ENCODE measurements at regions not wholly inside any gene's neighbourhood (a gene's known extent, or its start where the extent isn't known, plus 50 kb on each side); places are given as distances from the start of the nearest gene placed in this dataset.
"Not testable (repeated sequence)": the region's sequence is repeated elsewhere in the genome, so short reads cannot be mapped to it uniquely, and the experiment has no call there.

DNA sequence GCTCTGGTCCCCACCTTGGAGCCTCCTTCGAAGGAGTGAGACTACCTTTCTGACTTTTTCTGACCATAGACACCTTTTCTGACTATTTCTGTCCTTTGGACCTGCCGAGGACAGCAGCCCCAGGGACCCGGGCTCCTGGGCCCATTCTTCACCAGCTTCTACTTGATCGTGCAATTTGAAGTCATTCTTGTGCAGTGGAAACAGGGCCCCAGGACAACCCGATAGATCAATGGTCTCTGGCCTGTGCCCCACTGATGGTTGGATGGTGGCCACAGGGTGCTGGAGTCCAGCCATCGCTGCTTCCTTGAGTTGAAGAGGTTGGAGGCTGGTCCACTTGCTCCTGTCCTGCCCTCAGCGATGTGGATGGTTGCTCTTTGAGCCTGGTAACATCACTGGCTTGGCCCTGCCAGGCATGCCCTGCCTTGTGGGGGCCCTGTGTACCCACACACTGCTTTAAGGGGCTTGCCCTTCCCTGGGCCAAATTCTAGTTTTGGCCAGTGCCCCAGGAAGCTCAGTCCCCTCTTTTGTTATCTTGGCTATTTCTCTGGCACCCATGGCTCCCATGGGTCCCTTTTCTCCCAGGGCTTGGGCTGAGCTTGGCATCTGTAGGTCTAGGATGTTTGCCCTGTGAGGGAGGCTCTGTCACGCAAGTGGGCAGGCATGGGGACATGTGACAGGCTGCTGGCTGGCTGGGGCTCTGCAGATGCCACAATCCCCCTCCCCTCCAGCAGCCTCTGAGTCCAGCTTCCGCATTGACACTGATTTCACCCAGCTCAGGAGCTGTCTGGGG, 375.6 kb upstream of the NUPR2 start:
- DNase-seq, result no peak
- H3K4me1 Mint-ChIP-seq, result no peaks in the 10 kb centered on the region
- no peak overlapping the region for H3K4me3 Mint-ChIP-seq
- H3K36me3 Mint-ChIP-seq, result no peaks in the 10 kb centered on the region
- H3K27me3 Mint-ChIP-seq, result no peaks in the 10 kb centered on the region
- H3K9me3 Mint-ChIP-seq, result peaks cover 18 to 40% of the 10 kb centered on the region in 2 donors
- no peak for ATAC-seq (replicated peaks)
- no peak overlapping the region for H3K27ac Mint-ChIP-seq

DNA sequence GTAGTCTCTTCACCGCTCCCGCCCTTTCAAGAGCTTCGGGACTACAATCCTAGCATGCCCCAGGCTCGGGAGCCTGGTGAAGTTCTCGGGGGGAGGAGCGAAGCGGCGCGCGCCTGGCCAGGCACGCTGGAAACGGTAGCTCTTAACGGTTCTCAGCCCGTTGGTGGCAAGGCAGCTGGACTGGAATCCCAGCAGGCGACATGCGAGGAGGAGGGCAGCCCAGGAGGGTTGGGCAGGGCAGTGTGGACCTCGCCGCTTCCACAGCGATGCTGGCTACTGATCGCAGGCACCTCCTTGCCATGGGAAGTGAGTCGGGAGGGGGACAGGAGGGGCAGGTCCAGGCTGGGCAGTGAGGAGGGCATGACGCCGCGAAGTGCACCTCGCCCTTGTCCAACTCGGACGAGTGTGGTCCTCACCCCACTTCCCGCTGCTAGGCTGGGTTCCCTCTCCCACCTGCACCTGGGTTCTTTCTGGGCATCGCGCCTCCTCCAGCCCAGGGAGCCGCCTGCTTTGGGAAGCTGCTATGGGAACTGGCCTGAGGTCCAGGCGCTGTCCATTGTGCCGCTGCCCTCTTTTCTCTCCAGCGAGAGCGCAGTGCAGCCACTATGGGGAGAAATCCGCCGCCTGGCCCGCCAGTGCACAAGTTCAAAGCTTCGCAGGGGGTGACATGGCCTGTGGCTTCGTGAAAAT, 367.8 kb upstream of the NUPR2 start:
- Mint-ChIP-seq H3K4me3 (no peak overlapping the region), H3K36me3 (peaks cover 2 to 4% of the 10 kb centered on the region in 2 donors), H3K9me3 (peaks cover 21 to 43% of the 10 kb centered on the region in 2 donors), H3K4me1 (no peaks in the 10 kb centered on the region), H3K27me3 (no peaks in the 10 kb centered on the region), H3K27ac (no peak overlapping the region)
- no peak for ATAC-seq (replicated peaks)
- no peak for DNase-seq

DNA sequence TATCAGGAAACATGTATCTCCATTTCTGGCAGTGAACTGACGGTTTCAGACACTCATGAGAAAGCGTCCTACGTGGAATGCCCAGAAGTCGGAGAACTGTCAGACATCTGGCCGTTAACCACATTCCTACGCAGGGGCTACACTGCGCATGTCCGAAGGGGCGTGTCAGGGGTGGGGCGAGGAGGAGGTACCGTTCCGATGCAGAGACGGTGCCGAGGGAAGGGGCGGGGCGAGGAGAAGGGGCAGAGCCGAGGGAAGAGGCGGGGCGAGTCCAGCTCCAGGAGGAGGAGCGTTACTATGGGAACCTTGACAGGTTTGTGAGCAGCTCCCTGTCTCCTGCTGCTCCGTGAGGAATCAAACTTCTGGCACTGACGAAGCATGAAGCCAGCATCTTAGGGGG, 366.9 kb upstream of the NUPR2 start:
- no peaks in the 10 kb centered on the region for H3K27me3 Mint-ChIP-seq
- H3K9me3 Mint-ChIP-seq, result peaks cover 22 to 43% of the 10 kb centered on the region in 2 donors
- ATAC-seq (replicated peaks) (no peak), DNase-seq (no peak)
- H3K4me1 Mint-ChIP-seq, result no peaks in the 10 kb centered on the region
- H3K36me3 Mint-ChIP-seq, result peaks cover 2 to 4% of the 10 kb centered on the region in 2 donors
- no peak overlapping the region for H3K4me3 Mint-ChIP-seq
- no peak overlapping the region for H3K27ac Mint-ChIP-seq

DNA sequence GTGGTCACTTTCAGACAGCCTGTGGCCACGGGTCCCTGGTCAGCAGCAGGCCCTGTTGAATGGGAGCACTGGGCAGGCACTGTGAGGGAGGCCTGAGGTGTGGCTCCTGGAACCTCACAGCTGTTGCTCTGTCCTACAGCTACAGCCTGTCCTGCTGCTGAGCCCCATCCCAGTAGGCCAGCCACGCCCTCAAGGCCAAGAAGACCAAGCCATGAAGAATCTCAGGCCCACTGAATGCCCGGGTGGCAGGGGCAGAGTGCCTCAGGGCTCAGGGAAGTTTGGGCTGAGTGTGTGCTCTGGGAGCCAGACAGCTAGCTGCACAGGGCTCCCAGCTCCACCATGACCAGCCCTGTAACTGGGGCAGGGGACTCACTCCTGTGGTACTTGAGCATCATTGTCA, 363.5 kb upstream of the NUPR2 start:
- no peak for ATAC-seq (replicated peaks)

DNA sequence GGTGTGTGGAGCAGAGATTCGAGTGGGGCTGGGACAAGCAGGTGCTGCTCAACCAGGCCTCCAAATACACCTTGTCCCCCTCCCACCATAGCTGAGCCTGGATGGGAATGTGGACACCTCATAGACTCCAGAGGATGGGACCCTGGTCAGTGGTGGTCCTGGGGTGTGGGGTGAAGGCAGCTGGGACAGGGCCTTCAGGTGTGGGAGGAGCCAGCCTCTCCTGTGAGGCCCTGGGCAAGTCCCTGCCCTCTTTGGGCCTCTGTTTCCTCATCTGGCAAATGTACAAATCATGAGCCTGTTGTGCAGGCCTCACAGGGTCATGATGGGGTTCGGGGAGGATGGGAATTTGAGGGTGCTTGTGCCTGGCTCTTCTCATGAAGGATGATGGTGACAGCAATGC, 362.9 kb upstream of the NUPR2 start:
- DNase-seq (no peak), ATAC-seq (replicated peaks) (no peak)
- Mint-ChIP-seq H3K27me3 (no peaks in the 10 kb centered on the region), H3K27ac (no peak overlapping the region), H3K9me3 (peaks cover 27 to 43% of the 10 kb centered on the region in 2 donors), H3K4me3 (no peak overlapping the region), H3K4me1 (no peaks in the 10 kb centered on the region), H3K36me3 (peaks cover 4 to 8% of the 10 kb centered on the region in 2 donors)

More for the DNA sequence above, 363.5 kb upstream of the NUPR2 start:
- no peaks in the 10 kb centered on the region for H3K27me3 Mint-ChIP-seq
- peaks cover 26 to 45% of the 10 kb centered on the region in 2 donors for H3K9me3 Mint-ChIP-seq
- no peak for DNase-seq
- H3K36me3 Mint-ChIP-seq, result peaks cover 4 to 7% of the 10 kb centered on the region in 2 donors
- H3K4me3 Mint-ChIP-seq, result no peak overlapping the region
- no peaks in the 10 kb centered on the region for H3K4me1 Mint-ChIP-seq
- no peak overlapping the region for H3K27ac Mint-ChIP-seq

DNA sequence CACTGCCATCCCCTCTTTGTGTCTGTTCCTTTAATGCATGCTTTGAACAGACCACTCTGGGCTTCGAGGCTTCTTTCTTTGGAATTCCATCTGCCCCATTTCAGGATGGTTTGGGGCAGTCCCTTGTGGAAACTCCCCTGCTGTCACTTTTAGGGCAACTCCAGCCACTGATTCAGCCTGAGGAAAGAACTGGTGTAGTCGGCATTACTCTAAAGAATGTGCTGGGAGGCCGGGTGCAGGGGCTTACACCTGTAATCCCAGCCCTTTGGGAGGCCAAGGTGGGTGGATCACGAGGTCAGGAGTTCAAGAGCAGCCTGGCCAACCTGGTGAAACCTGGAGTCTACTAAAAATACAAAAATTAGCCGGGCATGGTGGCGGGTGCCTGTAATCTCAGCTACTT, 358.1 kb upstream of the NUPR2 start:
- Mint-ChIP-seq H3K9me3 (peaks cover 22 to 40% of the 10 kb centered on the region in 2 donors), H3K27ac (no peak overlapping the region), H3K36me3 (peaks cover 0 to 6% of the 10 kb centered on the region in 2 donors), H3K4me1 (no peaks in the 10 kb centered on the region), H3K27me3 (no peaks in the 10 kb centered on the region), H3K4me3 (no peak overlapping the region)
- DNase-seq (no peak), ATAC-seq (replicated peaks) (no peak)

DNA sequence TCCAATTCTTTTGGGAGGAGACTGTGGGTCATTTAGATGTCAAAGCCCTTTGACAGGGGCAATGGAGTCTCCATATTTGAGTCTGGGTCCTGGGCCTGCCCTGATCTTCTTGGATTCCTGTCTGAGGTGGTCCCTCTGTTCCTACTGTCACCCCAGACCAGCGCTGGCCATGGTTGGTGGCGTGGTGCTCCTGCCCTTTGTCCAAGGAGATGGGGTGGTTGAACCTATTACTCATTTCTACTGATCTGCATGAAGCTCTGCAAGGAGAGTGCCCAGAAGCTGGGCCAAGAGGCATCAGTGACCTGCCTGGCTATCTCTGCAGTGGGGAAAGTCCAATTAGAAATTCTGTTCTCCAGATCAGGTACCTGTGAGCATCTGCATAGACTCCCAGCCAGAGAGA, 355.6 kb upstream of the NUPR2 start:
- Mint-ChIP-seq H3K36me3 (peaks cover 0 to 6% of the 10 kb centered on the region in 2 donors), H3K4me1 (no peaks in the 10 kb centered on the region), H3K4me3 (no peak overlapping the region), H3K27me3 (no peaks in the 10 kb centered on the region), H3K9me3 (peaks cover 13 to 28% of the 10 kb centered on the region in 2 donors), H3K27ac (no peak overlapping the region)
- ATAC-seq (replicated peaks) (no peak), DNase-seq (no peak)

DNA sequence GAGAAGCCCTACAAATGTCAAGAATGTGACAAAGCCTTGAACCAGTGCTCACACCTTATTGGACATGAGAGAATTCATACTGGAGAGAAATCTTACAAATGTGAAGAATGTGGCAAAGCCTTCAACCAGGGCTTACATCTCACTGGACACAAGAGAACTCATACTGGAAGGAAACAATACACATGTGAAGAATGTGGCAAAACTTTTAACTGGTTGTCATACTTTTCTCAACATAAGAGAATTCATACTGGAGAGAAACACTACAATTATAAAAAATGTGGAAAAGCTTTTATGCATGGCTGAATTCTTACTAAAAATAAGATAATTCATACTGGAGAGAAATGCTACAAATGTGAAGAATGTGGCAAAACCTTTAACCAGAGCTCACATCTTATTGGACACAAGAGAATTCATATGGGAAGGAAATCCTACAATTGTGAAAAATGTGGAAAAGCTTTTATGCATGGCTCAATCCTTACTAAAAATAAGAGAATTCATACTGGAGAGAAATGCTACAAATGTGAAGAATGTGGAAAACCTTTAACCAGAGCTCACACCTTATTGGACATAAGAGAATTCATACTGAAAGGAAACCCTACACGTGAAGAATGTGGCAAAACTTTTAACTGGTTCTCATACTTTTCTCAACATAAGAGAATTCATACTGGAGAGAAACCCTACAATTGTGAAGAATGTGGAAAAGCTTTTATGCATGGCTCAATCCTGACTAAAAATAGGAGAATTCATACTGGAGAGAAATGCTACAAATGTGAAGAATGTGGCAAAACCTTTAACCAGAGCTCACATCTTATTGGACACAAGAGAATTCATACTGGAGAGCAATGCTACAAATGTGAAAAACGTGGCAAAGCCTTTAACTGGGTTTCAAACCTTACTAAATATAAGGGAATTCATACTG, 350.6 kb upstream of the NUPR2 start:
- not testable (repeated sequence) for DNase-seq; H3K27me3 Mint-ChIP-seq; H3K36me3 Mint-ChIP-seq; ATAC-seq (replicated peaks); H3K27ac Mint-ChIP-seq; H3K4me3 Mint-ChIP-seq; H3K4me1 Mint-ChIP-seq
- H3K9me3 Mint-ChIP-seq, result peaks cover 7 to 26% of the 10 kb centered on the region in 2 donors

DNA sequence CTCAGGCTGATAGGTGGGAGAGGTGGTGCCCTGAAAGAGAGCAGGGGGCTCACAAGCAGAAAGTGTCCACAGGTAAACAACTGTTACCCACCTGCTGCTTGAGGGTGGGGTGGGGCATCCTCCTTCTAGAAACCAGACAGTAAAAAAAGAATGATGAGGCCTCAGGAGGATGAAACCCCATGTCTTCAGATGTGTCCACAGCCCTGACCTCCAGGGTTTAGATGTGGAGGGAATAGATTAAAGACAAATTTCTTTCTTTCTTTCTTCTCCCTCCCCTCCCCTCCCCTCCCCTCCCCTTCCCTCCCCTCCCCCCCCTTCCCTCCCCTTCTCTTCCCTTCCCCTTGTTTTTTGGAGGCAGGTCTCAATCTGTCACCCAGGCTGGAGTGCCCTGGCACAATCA, 333.5 kb upstream of the NUPR2 start:
- DNase-seq, result no peak
- peaks cover 16 to 32% of the 10 kb centered on the region in 2 donors for H3K9me3 Mint-ChIP-seq
- H3K27me3 Mint-ChIP-seq, result no peaks in the 10 kb centered on the region
- no peak overlapping the region for H3K4me3 Mint-ChIP-seq
- peaks cover 0 to 2% of the 10 kb centered on the region in 2 donors for H3K36me3 Mint-ChIP-seq
- H3K4me1 Mint-ChIP-seq, result no peaks in the 10 kb centered on the region
- ATAC-seq (replicated peaks), result no peak
- H3K27ac Mint-ChIP-seq, result no peak overlapping the region

DNA sequence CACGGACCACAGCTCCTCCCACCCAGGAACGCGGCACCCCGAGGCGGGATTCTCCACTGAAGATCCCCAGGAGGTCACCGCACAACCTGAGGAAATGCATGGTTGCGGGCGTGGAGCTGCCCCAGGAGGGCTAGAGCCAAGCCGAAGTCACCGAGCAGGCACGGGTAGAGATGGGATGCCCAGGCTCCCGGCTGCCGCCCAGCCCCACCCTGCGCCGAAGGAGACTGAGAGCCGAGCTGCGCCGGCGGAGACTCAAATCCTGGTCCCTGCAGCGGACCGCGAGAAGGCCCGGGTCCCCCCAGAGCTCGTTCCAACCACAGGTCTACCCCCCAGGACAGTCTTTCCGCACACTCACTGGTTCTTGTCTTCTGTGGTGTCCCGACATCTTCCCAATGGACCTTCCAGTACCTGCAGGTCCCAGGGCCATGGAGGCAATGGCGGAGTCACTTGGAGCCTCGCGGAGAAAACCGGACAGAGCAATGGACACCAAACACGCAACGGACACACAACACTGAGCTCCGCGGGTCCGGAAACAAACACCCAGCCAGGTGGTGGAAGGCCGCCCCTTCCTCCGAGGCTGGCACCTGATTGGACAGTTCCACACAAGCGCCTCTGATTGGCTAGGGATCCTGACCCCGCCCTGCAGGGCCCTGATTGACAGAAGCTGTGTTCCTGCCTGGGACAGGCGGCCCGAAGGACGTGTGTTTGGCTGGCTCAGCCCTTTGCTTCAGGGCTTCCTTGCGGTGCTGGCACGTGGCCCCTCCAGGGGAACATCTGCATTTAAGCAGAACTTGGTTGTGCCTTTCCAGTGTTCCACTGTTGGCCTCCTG, 331.9 kb upstream of the NUPR2 start:
- ATAC-seq (replicated peaks), result no peak

DNA sequence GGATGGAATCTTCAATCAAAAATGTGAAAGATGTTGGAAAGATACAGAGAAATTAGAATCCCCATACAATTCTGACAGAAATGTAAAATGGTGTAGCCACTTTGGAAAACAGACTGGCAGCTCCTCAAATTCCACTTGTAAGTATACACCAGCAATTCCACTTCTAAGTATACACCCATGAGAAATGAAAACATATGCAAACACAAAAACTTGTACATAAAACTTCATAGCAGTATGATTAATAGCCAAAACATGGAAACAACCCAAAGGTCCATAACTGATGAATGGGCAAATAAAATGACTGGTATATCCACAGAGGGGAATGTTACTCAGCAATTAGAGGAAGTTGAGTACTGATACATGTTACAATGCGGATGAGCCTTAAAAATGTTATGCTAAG, 304.3 kb upstream of the NUPR2 start:
- not testable (repeated sequence) for H3K4me1 Mint-ChIP-seq; H3K4me3 Mint-ChIP-seq; H3K36me3 Mint-ChIP-seq; H3K27me3 Mint-ChIP-seq; ATAC-seq (replicated peaks); H3K27ac Mint-ChIP-seq; DNase-seq
- peaks cover 4 to 15% of the 10 kb centered on the region in 2 donors for H3K9me3 Mint-ChIP-seq

More for the DNA sequence above, 331.9 kb upstream of the NUPR2 start:
- DNase-seq, result no peak
- Mint-ChIP-seq H3K27ac (no peak overlapping the region), H3K4me3 (no peak overlapping the region), H3K36me3 (peaks cover 0 to under 1% of the 10 kb centered on the region in 2 donors), H3K27me3 (no peaks in the 10 kb centered on the region), H3K4me1 (no peaks in the 10 kb centered on the region), H3K9me3 (peaks cover 28 to 32% of the 10 kb centered on the region in 2 donors)

DNA sequence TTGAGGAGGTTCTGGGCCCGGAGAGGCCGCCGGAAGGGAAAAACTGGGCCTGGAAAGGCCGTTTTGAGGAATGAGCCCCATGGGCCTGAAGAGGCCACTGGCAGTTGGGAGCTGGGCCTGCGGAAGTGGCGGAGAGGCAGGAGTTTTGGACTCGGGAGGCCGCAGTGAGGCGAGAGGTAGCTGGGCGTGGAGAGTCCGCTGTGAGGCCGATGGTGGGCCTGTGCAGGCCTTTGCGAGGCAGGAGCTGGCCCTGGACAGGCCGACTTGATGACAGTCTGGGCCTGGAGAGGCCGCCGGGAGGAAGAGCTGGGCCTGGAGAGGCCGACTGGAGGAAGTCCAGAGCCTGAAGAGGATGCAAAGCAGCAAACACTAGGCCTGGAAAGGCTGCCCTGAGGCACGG, 259.0 kb upstream of the NUPR2 start:
- H3K4me3 Mint-ChIP-seq, result no peak overlapping the region
- DNase-seq, result no peak
- no peak for ATAC-seq (replicated peaks)
- peaks cover 0 to 12% of the 10 kb centered on the region in 2 donors for H3K9me3 Mint-ChIP-seq
- H3K27me3 Mint-ChIP-seq, result no peaks in the 10 kb centered on the region
- no peak overlapping the region for H3K27ac Mint-ChIP-seq
- no peaks in the 10 kb centered on the region for H3K4me1 Mint-ChIP-seq
- H3K36me3 Mint-ChIP-seq, result peaks cover 0 to 4% of the 10 kb centered on the region in 2 donors

DNA sequence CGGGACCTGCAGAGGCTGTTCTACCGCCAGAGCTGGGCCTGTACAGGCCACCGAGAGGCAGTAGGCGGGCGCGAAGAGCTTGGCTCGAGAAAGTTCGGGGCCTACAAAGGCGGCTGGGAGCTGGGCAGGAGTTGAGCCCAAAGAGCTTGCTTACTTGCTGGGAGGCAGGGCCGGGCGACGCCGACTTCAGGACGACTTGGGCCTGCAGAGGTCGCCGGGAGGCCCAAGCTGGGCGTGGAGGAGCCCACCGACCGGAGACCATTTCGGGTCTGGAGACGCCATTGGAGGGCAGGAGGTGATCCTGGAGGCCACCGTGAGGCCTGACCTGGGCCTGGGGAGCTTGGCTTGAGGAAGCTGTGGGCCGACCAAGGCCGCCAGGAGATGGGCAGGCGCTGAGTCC, 258.4 kb upstream of the NUPR2 start:
- not testable (repeated sequence) for ATAC-seq (replicated peaks); H3K36me3 Mint-ChIP-seq; H3K27me3 Mint-ChIP-seq; H3K4me3 Mint-ChIP-seq; H3K4me1 Mint-ChIP-seq; DNase-seq; H3K27ac Mint-ChIP-seq
- H3K9me3 Mint-ChIP-seq, result peaks cover 0 to 12% of the 10 kb centered on the region in 2 donors

Measured in stimulated activated naive B cell treated with anti-CD40 and anti-IgM and Interleukin-4, amounts not matched to agents 10 μg/mL and 1 μg/mL and 100 μg/mL, for 72 hours (primary cell).